CD4-positive, alpha-beta T cell treated with Interleukin-1 beta for 1 hour (primary cell): ENCODE measurements at regions not wholly inside any gene's neighbourhood (a gene's known extent, or its start where the extent isn't known, plus 50 kb on each side); places are given as distances from the start of the nearest gene placed in this dataset.
"Not testable (repeated sequence)": the region's sequence is repeated elsewhere in the genome, so short reads cannot be mapped to it uniquely, and the experiment has no call there.

ENCODE experiments used
- DNase-seq, 2 donors: peaks; one replicate each; pipeline ENCODE4 v3.0.0-alpha.2; 2020 to 2022

- DNase-seq = no peak
These were observed 223.5 kb downstream of the NDUFA10 start for GRCh38 chr2:239801404-239802184.

GRCh38 chr2:239800785-239801386 lies 224.3 kb downstream of the NDUFA10 start:
- DNase-seq = no peak

- no peak for DNase-seq
These were observed 227.8 kb downstream of the NDUFA10 start for GRCh38 chr2:239797316-239797715.

- not testable (repeated sequence) for DNase-seq
These were observed 229.4 kb downstream of the NDUFA10 start for GRCh38 chr2:239795761-239796160.

- DNase-seq = no peak
These were observed 231.3 kb downstream of the NDUFA10 start for GRCh38 chr2:239793836-239794235.

GRCh38 chr2:239793086-239793485 lies 232.1 kb downstream of the NDUFA10 start:
- DNase-seq = no peak

GRCh38 chr2:239792405-239793084 lies 232.6 kb downstream of the NDUFA10 start:
- DNase-seq = no peak

GRCh38 chr2:239791526-239792404 lies 233.4 kb downstream of the NDUFA10 start:
- DNase-seq = no peak

GRCh38 chr2:239790721-239791120 lies 234.4 kb downstream of the NDUFA10 start:
- DNase-seq = no peak

- DNase-seq = no peak
These were observed 234.8 kb downstream of the NDUFA10 start for GRCh38 chr2:239790313-239790712.

GRCh38 chr2:239789711-239790110 lies 235.4 kb downstream of the NDUFA10 start:
- DNase-seq = no peak

GRCh38 chr2:239788576-239789098 lies 236.5 kb downstream of the NDUFA10 start:
- DNase-seq = no peak

GRCh38 chr2:239787538-239788050 lies 237.5 kb downstream of the NDUFA10 start:
- no peak for DNase-seq

- DNase-seq = no peak
These were observed 238.4 kb downstream of the NDUFA10 start for GRCh38 chr2:239786791-239787190.

- DNase-seq = no peak
These were observed 243.7 kb downstream of the NDUFA10 start for GRCh38 chr2:239781454-239781853.

GRCh38 chr2:239780236-239780994 lies 244.7 kb downstream of the NDUFA10 start:
- no peak for DNase-seq

GRCh38 chr2:239779584-239779983 lies 245.6 kb downstream of the NDUFA10 start:
- DNase-seq = no peak

- no peak for DNase-seq
These were observed 246.1 kb downstream of the NDUFA10 start for GRCh38 chr2:239778861-239779558.

- DNase-seq = no peak
These were observed 246.9 kb downstream of the NDUFA10 start for GRCh38 chr2:239778042-239778851.

- no peak for DNase-seq
These were observed 247.9 kb downstream of the NDUFA10 start for GRCh38 chr2:239777219-239777618.
